Stomach (tissue), 4 donors: ENCODE measurements at regions not wholly inside any gene's neighbourhood (a gene's known extent, or its start where the extent isn't known, plus 50 kb on each side); places are given as distances from the start of the nearest gene placed in this dataset.

Experiments
- EP300 ChIP-seq: sonication (generic); formaldehyde crosslinking; IDR thresholded peaks from one replicate; pipeline ENCODE4 v1.6.1; 2017; ENCODE audit warnings: antibody characterized with exemption
- POLR2A ChIP-seq, 4 donors: fragments of 450-650 bp; IDR thresholded peaks; one replicate each; pipeline ENCODE4 v1.6.1; 2016; ENCODE audit warnings: antibody characterized with exemption in 4 of 4, control low read depth in 2 of 4, mild to moderate bottlenecking in 1 of 4, moderate library complexity in 1 of 4
- POLR2AphosphoS5 ChIP-seq, 3 donors: sonication (generic); formaldehyde crosslinking; IDR thresholded peaks; one replicate each; pipeline ENCODE4 v1.6.1; 2016; ENCODE audit warnings: antibody characterized with exemption in 3 of 3
- TF ChIP-seq, protein P1 (sequence below), 7 experiments: fragments of 450-650 bp in 4 of 7; fragments of 200-600 bp in 3 of 7; sonication (generic) in 3 of 7; IDR thresholded peaks; one replicate each; pipeline ENCODE4 v1.5.1; 2016 to 2019; ENCODE audit warnings: antibody characterized with exemption in 7 of 7, control low read depth in 2 of 7, mild to moderate bottlenecking in 1 of 7

DNA sequence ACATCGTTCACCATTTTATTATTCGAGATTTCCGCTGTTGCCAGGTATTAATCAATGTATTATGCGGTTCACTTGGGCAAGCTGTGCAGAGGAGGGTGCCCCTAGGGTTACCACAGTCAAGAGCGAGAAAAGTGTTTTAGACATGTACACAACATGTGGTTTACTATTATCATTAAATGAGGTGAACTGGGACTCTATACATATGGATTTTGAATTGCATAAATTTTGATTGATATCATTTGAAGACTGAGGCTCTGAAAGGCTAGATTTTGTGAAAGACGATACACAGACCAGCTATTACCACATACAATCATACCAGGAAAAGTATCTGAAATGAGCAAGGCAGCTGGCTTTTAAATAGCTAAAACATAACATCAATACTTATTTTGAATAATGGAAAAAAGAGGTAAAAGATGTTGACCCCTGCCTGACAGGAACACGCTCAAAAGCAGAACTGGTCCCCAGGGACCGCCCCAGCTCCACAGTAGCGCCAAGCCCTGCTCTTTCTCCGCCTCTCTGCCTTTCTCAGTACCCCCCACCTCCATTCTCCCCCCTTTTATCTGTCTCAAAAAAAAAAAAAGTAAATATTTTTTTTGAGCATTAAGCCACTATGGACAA, 413.4 kb upstream of the MKI67 start:
- TF ChIP-seq, protein P1, sequence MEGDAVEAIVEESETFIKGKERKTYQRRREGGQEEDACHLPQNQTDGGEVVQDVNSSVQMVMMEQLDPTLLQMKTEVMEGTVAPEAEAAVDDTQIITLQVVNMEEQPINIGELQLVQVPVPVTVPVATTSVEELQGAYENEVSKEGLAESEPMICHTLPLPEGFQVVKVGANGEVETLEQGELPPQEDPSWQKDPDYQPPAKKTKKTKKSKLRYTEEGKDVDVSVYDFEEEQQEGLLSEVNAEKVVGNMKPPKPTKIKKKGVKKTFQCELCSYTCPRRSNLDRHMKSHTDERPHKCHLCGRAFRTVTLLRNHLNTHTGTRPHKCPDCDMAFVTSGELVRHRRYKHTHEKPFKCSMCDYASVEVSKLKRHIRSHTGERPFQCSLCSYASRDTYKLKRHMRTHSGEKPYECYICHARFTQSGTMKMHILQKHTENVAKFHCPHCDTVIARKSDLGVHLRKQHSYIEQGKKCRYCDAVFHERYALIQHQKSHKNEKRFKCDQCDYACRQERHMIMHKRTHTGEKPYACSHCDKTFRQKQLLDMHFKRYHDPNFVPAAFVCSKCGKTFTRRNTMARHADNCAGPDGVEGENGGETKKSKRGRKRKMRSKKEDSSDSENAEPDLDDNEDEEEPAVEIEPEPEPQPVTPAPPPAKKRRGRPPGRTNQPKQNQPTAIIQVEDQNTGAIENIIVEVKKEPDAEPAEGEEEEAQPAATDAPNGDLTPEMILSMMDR (IDR thresholded peaks at IDR 0.05) = no peak
- TF ChIP-seq EP300 (no peak), POLR2AphosphoS5 (IDR thresholded peaks at IDR 0.05) (no peak), POLR2A (IDR thresholded peaks at IDR 0.05) (no peak)
